HG02678 (cell line): ENCODE measurements at regions not wholly inside any gene's neighbourhood (a gene's known extent, or its start where the extent isn't known, plus 50 kb on each side); places are given as distances from the start of the nearest gene placed in this dataset.

Source experiments
- ATAC-seq: cut with Tn5 transposase; IDR thresholded peaks from one replicate; pipeline ENCODE4 v1.9.1; 2021; ENCODE audit warnings: mild to moderate bottlenecking, moderate library complexity; ENCODE audit not compliant: unreplicated experiment

- no peak for ATAC-seq
Measured at GRCh38 chr5:73312146-73312871, 136.3 kb downstream of the FOXD1 start.

DNA sequence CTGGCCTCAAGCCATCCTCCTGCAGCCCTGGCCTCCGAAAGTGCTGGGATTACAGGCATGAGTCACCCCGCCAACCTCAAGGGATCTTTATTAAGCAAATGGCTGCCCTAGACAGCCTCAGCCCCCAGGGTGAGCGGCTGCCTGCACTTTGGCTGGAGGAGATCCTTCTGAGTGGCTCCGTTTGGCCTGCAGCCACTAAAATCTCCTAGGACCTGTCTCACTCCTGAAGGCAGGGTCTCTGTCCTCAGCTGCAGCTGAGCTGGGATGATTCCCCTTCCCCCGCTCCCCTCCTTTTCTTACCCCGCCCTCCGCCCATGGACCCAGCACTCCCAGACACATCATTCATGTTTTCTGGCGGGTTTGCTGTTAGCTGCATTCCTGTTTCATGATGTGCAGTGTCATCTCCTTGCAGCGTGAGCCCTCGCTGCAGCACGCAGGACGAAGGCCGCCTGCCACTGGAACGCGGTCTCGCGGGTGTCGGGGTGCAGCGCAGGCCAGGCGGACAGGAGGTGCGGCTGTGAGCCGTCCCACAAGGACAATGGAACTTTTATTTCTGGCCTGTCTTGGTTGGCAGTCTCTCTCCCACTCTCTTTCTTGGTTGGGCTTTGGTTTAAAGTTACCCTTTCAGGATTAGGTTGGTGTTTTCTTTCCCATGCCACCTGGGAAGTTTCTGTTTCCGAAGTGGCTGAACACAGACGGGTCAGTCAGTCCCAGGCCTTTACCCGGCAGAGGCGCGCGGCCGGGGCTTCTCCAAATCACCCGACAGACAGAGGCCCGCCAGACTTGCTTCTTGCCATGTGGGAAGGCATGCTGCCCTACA lies 137.1 kb downstream of the FOXD1 start:
- ATAC-seq: no peak

DNA sequence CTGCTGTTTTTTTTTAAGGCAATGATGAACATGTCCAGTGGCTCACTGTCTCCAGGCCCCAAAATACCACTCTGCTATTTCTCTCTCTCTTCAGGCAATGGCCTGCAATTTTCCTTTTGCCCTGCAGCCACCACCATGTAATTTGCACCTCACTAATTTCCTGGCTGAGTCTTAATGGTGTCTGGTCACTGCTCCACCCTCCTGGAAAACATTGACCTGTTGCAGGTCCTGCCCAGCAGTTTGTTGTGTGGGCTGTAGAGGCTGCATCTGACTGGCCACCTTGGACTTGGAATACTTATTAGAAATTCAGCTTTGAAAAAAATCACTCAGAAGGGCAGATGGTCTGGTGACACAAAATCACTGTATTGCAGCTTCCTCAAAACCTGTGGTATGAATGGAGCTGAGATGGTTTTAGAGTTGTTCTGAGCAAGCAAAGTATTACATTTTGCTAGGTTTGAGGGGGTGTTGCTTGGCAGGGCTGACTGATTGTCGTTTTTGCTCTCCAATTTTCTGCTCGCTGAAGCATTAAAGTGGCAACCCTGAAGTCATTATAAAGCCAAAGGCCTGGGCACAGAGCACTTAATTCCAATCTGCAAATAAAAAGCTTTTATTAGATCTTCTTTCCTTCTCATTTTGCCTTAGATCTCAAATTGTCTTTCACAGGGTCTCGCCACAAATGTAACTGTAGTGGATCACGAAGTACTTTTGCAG lies 134.8 kb downstream of the TMEM174 start:
- no peak for ATAC-seq

DNA sequence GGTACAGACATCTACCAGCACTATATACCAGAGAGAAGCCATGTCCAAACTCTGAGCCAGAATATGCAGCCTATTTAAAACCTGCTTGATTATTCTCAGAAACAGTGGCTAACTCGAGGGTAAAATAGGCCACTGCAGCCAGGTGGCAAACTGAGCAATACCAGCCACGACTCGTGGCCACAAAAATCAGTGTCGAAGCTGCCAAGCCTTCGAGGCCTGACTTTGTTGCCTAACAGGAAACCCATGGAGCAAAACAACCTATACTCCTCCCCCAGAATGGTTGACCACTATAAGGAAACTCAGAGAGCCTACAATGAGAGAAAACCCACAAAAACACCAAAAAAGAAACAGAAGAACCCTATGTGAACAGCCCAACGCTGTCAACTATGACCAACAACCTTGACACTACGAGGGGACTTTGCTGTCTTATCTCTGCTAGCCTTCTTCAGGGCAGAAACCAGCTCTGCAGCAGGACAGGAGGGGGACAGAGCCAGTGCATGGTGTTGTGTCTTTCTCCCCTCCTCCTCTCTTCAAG lies 133.8 kb downstream of the TMEM174 start:
- ATAC-seq: no peak

- ATAC-seq: no peak
Measured at GRCh38 chr5:73306078-73306719, 133.2 kb downstream of the TMEM174 start.

GRCh38 chr5:73305386-73305785 lies 132.4 kb downstream of the TMEM174 start:
- ATAC-seq: no peak

GRCh38 chr5:73304381-73304780 lies 131.4 kb downstream of the TMEM174 start:
- ATAC-seq: no peak

DNA sequence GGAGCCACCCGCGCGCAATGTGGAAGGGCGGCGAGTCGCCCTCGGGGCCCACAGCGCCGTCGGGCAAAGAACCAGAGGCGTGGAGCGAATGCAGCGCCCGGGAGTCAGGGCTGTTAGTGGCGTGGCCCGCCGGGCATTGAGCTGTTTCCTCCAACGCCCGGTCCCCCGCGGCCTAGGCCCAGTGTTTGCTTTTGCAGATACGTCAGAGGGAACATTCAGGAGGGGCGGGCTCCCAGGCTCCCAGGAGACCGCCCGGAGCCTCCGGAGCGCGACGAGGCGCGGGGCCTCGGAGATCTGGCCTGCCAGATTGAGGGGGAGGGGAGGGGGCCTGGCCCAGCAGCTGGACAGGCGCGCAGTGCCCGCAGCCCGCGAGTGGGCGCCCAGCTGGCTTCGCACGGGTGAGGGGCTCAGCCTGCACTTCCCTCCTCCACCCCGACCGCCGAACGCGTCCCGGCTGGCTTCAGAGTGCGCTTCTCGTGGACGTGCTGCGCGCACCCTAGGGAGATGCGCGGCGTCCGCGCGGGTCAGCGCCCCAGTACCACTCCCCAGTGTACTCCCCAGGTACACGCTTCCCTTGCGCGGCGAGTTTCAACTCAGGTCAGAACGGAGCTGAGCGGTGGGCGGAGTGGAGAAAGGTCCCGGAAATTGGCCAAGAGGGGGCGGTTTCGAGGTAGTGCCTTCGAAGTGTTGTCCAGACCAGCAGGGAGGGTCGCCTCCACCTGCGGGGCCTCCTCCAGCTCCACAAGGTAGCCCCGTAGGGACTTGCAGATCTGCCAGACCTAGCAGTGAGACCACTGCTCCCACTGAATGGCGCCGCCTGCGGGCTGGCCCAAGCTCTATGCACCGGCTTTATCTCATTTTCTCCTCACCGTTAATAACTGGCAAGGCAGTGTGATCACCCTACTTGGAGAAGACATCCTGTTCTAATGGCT lies 130.4 kb downstream of the TMEM174 start:
- no peak for ATAC-seq

GRCh38 chr5:73302797-73303147 lies 129.8 kb downstream of the TMEM174 start:
- ATAC-seq: no peak

DNA sequence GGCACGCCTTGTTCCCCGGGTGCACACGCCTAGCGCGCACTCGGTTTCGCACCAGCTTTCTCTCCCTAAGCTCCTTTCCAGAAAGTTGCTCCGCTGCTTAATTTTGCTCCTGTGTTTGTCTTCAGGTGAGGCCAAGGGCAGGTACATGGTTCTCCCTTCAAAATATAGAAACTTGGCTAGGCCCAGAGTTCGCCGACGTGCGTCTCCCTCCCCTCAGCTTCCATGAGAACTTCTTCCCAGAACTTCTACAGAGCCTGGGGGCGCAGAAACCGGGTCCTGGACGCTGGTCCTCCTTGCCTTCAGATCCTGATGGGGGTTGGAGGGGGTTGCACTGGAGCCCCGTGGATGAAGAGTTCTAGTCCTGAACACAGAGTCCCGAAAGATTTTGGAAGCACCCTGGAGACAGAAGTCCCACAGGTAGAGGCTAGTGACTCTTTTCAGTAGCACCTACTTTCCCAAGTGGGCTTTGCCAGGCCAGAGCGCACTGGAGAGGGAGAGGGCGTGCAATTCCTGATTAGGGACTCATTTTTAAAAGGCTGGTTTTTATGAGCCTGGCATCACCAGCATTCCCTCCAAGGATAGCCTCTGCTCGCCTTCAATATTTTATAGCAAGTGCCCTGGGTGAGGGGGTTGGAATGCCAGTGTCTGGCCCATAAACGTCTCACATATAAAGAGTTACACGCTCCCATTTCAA lies 128.4 kb downstream of the TMEM174 start:
- ATAC-seq: no peak

DNA sequence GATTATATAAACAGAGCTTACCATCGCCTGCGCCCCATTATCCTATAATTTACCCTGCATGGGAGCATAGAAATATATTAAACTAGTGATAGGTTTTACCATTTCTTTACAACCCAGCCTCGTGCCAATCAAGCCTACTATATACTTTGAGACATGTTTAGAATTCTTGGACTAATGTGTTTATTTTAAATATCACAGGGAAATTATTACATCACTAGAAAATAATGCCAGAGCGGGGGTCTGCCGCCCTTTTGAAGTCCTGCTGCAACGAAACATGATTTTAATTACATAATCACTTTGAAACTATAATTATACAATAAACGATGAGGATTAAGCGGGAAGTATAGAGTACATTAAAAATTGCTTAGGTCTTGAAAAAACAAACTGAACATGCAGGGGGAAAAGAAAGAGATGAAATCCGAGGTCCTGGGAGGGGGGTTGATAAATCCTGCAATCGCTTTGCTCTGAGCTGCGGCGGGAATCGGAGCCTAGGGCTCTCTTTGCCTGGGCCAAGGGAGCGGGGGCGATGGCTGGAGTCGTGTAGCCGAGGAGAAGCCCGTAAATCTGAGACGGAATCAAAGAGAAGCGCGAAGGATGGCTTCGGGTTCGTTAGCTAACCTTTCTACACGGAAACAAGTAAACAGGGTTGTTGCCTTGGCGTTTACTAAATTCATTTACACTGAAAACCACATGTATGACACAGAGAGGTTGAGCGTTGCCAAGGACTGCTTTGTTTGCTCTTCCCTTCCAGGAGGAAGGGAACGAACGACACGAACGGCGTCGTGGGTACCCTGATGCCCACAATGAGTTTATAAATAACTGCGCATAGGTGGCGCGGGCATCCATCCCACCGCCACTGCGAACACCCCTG lies 127.6 kb downstream of the TMEM174 start:
- ATAC-seq: no peak

- no peak for ATAC-seq
Measured at GRCh38 chr5:73299665-73300336, 126.8 kb downstream of the TMEM174 start.

- ATAC-seq: no peak
Measured at GRCh38 chr5:73298772-73299630, 126.0 kb downstream of the TMEM174 start.

GRCh38 chr5:73298251-73298771 lies 125.3 kb downstream of the TMEM174 start:
- no peak for ATAC-seq

GRCh38 chr5:73297430-73297829 lies 124.4 kb downstream of the TMEM174 start:
- ATAC-seq: no peak

GRCh38 chr5:73296772-73297171 lies 123.8 kb downstream of the TMEM174 start:
- ATAC-seq: no peak

- no peak for ATAC-seq
Measured at GRCh38 chr5:73295921-73296320, 122.9 kb downstream of the TMEM174 start.
